Renal cortical epithelial cell (primary cell): ENCODE measurements at regions not wholly inside any gene's neighbourhood (a gene's known extent, or its start where the extent isn't known, plus 50 kb on each side); places are given as distances from the start of the nearest gene placed in this dataset.
"Not testable (repeated sequence)": the region's sequence is repeated elsewhere in the genome, so short reads cannot be mapped to it uniquely, and the experiment has no call there.

Experiments
- DNase-seq: peaks from one replicate; pipeline ENCODE4 v3.0.0-alpha.2; 2011; ENCODE audit warnings: low read depth

- DNase-seq, result peak; percentile 78
Measured at GRCh38 chr6:50899306-50899870, 80.7 kb downstream of the TFAP2B start.

GRCh38 chr6:50902260-50902659, 83.6 kb downstream of the TFAP2B start:
- DNase-seq, result no peak

- peak; percentile 63 for DNase-seq
Measured at GRCh38 chr6:50905297-50905696, 86.6 kb downstream of the TFAP2B start.

- no peak for DNase-seq
Measured at GRCh38 chr6:50907565-50907964, 88.9 kb downstream of the TFAP2B start.

- no peak for DNase-seq
Measured at GRCh38 chr6:50913105-50913770, 94.6 kb downstream of the TFAP2B start.

- DNase-seq, result not testable (repeated sequence)
Measured at GRCh38 chr6:50921378-50921777, 102.7 kb downstream of the TFAP2B start.

GRCh38 chr6:50921968-50922367, 103.3 kb downstream of the TFAP2B start:
- no peak for DNase-seq

GRCh38 chr6:50922579-50923525, 104.2 kb downstream of the TFAP2B start:
- no peak for DNase-seq

- DNase-seq, result no peak
Measured at GRCh38 chr6:50924758-50925157, 106.1 kb downstream of the TFAP2B start.

- DNase-seq, result no peak
Measured at GRCh38 chr6:50925548-50925947, 106.9 kb downstream of the TFAP2B start.

GRCh38 chr6:50925981-50926380, 107.3 kb downstream of the TFAP2B start:
- no peak for DNase-seq

- DNase-seq, result peak; percentile 23
Measured at GRCh38 chr6:50927800-50928199, 109.1 kb downstream of the TFAP2B start.

- no peak for DNase-seq
Measured at GRCh38 chr6:50929323-50929722, 110.7 kb downstream of the TFAP2B start.

- DNase-seq, result no peak
Measured at GRCh38 chr6:50935442-50935841, 116.8 kb downstream of the TFAP2B start.

GRCh38 chr6:50936277-50936681, 117.6 kb downstream of the TFAP2B start:
- DNase-seq, result peak; percentile 75

- DNase-seq, result no peak
Measured at GRCh38 chr6:50939931-50940330, 121.3 kb downstream of the TFAP2B start.

GRCh38 chr6:50945789-50946188, 127.1 kb downstream of the TFAP2B start:
- DNase-seq, result no peak

- peak; percentile 66 for DNase-seq
Measured at GRCh38 chr6:50952092-50952907, 133.6 kb downstream of the TFAP2B start.

- DNase-seq, result no peak
Measured at GRCh38 chr6:50956014-50956413, 137.3 kb downstream of the TFAP2B start.

- DNase-seq, result peak; percentile 17
Measured at GRCh38 chr6:50958148-50958697, 139.6 kb downstream of the TFAP2B start.

GRCh38 chr6:50959081-50959641, 140.5 kb downstream of the TFAP2B start:
- no peak for DNase-seq
